ENCODE measurements at regions not wholly inside any gene's neighbourhood (a gene's known extent, or its start where the extent isn't known, plus 50 kb on each side); places are given as distances from the start of the nearest gene placed in this dataset.

DNA sequence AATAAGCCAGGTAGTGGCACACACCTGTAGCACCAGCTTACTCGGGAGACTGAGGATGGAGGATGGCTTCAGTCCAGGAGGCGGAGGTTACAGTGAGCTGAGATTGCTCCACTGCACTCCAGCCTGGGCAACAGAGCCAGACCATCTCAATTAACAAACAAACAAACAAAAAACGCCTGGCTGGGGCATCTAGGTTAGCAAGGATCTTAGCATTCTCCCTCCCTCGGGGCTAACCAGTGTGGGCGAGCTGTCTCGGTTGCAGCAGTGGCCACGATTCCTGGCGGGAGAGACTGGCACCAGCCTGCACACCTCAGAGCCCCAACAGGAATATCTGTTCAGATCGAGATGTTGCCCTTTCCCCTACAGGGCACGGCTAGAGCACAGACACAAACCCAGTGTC, 91.3 kb upstream of the KCTD7 start:
- H4K91ac ChIP-seq (ENCODE audit: insufficient read depth, low read depth, low read length), result no peak overlapping the region
- no peak overlapping the region for H4K5ac ChIP-seq (ENCODE audit: low read depth, low read length)
- no peak overlapping the region for H3K4ac ChIP-seq (ENCODE audit: low read depth, low read length)
- peaks cover under 1% of the 10 kb centered on the region; the same call in 1 of the 2 replicates for H4K20me1 ChIP-seq (ENCODE audit: insufficient read depth, low read length)
- DNase-seq (no peak), ATAC-seq (ENCODE audit: low read depth) (no peak)
- BruUV-seq (replicated peaks), result no TSS peak
- no peak overlapping the region for H2BK20ac ChIP-seq (ENCODE audit: low read depth, low read length)
- in situ Hi-C loops (cut with MboI; ENCODE audit: low sequenced_read_pairs), result no loop called here
- H3K4me2 ChIP-seq (ENCODE audit: low read depth, low read length), result no peak overlapping the region
- intact Hi-C loops (cut with micrococcal nuclease), result no loop called here
- peaks cover 11% of the 10 kb centered on the region for H3K9me1 ChIP-seq (ENCODE audit: insufficient read depth, low read length)
- TF ChIP-seq MXI1 (IDR thresholded peaks at IDR 0.05; ENCODE audit: borderline replicate concordance, low read depth, low read length), result no peak
- TF ChIP-seq, protein P1, sequence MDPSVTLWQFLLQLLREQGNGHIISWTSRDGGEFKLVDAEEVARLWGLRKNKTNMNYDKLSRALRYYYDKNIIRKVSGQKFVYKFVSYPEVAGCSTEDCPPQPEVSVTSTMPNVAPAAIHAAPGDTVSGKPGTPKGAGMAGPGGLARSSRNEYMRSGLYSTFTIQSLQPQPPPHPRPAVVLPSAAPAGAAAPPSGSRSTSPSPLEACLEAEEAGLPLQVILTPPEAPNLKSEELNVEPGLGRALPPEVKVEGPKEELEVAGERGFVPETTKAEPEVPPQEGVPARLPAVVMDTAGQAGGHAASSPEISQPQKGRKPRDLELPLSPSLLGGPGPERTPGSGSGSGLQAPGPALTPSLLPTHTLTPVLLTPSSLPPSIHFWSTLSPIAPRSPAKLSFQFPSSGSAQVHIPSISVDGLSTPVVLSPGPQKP (IDR thresholded peaks at IDR 0.05; ENCODE audit: borderline replicate concordance, low read depth, low read length), result no peak
- TF ChIP-seq CHD1 (IDR thresholded peaks at IDR 0.05; ENCODE audit: low read depth, low read length), result no peak
- no peak overlapping the region for H2AK9ac ChIP-seq (replicated peaks; ENCODE audit: low read depth, low read length, poor library complexity)
- peaks cover 20 to 48% of the 10 kb centered on the region in 2 experiments for H3K79me1 ChIP-seq (ENCODE audit: low read depth in 1 of 2, low read length in 2 of 2)
- H3K14ac ChIP-seq (replicated peaks; ENCODE audit: low read depth, low read length), result no peak overlapping the region
- POLR2A ChIA-PET (ENCODE audit: unreplicated experiment), result no interaction called here
- CTCF ChIA-PET, result no interaction called here
- peaks cover 7% of the 10 kb centered on the region for H3K4me1 ChIP-seq (ENCODE audit: control insufficient read depth, insufficient read depth, low read length)
- WGBS, 2 experiments (ENCODE audit: extremely low coverage in 2 of 2, insufficient read length in 1 of 2), result 98% methylated on average over 6 of the region's 10 CpGs; no CpG with 5 or more reads in 1 of the 2 experiments
- H3K23ac ChIP-seq (ENCODE audit: low read depth, low read length), result no peak overlapping the region
- H3K18ac ChIP-seq (ENCODE audit: low read depth, low read length), result no peak overlapping the region
- no peak overlapping the region for H2AK5ac ChIP-seq (ENCODE audit: low read depth, low read length)
- no peaks in the 10 kb centered on the region for H3K27me3 ChIP-seq (ENCODE audit: control insufficient read depth, insufficient read depth, low read length)
- no peak overlapping the region for H3K27ac ChIP-seq (ENCODE audit: insufficient read depth, low read length)
- no peak overlapping the region for H2BK5ac ChIP-seq (ENCODE audit: low read depth, low read length, poor library complexity, severe bottlenecking)
- no peak overlapping the region for H4K8ac ChIP-seq (ENCODE audit: low read depth in 2 of 2, low read length in 2 of 2)
- H3K9me3 ChIP-seq (ENCODE audit: control insufficient read depth, insufficient read depth, low read length), result no peaks in the 10 kb centered on the region
- H3K9ac ChIP-seq (ENCODE audit: low read depth, low read length), result no peak overlapping the region
- H2BK15ac ChIP-seq (ENCODE audit: low read depth, low read length), result no peak overlapping the region
- no peak overlapping the region for H3K4me3 ChIP-seq (ENCODE audit: insufficient read depth, low read depth, low read length)
- dilution Hi-C loops (cut with HindIII; ENCODE audit: low sequenced_read_pairs, unreplicated experiment), result no loop called here
- H2AFZ ChIP-seq (replicated peaks; ENCODE audit: low read length, poor library complexity), result no peak overlapping the region
- H2BK120ac ChIP-seq (ENCODE audit: low read depth, low read length), result no peak overlapping the region
- H3K56ac ChIP-seq (ENCODE audit: extremely low read depth, insufficient read depth, low read length), result no peak overlapping the region
- peaks cover 9% of the 10 kb centered on the region for H3K36me3 ChIP-seq (ENCODE audit: control insufficient read depth, insufficient read depth, low read length)
